ENCODE measurements at regions not wholly inside any gene's neighbourhood (a gene's known extent, or its start where the extent isn't known, plus 50 kb on each side); places are given as distances from the start of the nearest gene placed in this dataset.

GRCh38 chr1:70819231-70819630 is 228.4 kb downstream of the PTGER3 start:
- TF ChIP-seq POLR2A (IDR thresholded peaks at IDR 0.05; ENCODE audit: low read length) (no peak), GATA1 (IDR thresholded peaks at IDR 0.05; ENCODE audit: low read depth, low read length) (no peak)

All from erythroblast (primary cell).